ENCODE measurements at regions not wholly inside any gene's neighbourhood (a gene's known extent, or its start where the extent isn't known, plus 50 kb on each side); places are given as distances from the start of the nearest gene placed in this dataset.
A peak's percentile ranks its signal among the peaks of the same experiment; 100 is the strongest.

- Histone ChIP-seq H3K4me1 (ENCODE audit: control insufficient read depth in 5 of 5, insufficient read depth in 5 of 5, low read length in 5 of 5) (no peaks in the 10 kb centered on the region), H3K9me3 (ENCODE audit: control insufficient read depth in 4 of 4, insufficient read depth in 3 of 4, low read length in 3 of 4) (peaks cover 0 to 9% (median 4%) of the 10 kb centered on the region in 4 donors), H3K36me3 (ENCODE audit: control insufficient read depth in 4 of 4, insufficient read depth in 4 of 4, low read length in 4 of 4) (no peaks in the 10 kb centered on the region), H3K4me3 (no peak overlapping the region), H3K9ac (ENCODE audit: insufficient read depth in 1 of 2, low read length in 2 of 2) (no peak overlapping the region), H3K27ac (ENCODE audit: low read depth in 1 of 2, low read length in 1 of 2) (no peak overlapping the region), H3K27me3 (ENCODE audit: control insufficient read depth in 3 of 3, insufficient read depth in 3 of 3, low read length in 2 of 3) (no peaks in the 10 kb centered on the region)
- no peak for DNase-seq
- TF ChIP-seq CTCF (IDR thresholded peaks at IDR 0.05; ENCODE audit: control extremely low read depth, extremely low read depth) = no peak
- WGBS, 2 donors = 98 to 100% methylated on average over 1 of the region's 1 CpG
- ATAC-seq (ENCODE audit: insufficient read depth, low FRiP score) = no peak
These were observed 673.0 kb downstream of the AACS start for GRCh38 chr12:125738211-125738610.

- TF ChIP-seq CTCF (IDR thresholded peaks at IDR 0.05; ENCODE audit: control extremely low read depth, extremely low read depth) = no peak
- 81 to 85% methylated on average over 8 of the region's 8 CpGs for WGBS, 2 donors
- no peaks in the 10 kb centered on the region for H3K4me1 ChIP-seq (ENCODE audit: control insufficient read depth in 5 of 5, insufficient read depth in 5 of 5, low read length in 5 of 5)
- no peak overlapping the region for H3K4me3 ChIP-seq
- H3K36me3 ChIP-seq (ENCODE audit: control insufficient read depth in 4 of 4, insufficient read depth in 4 of 4, low read length in 4 of 4) = no peaks in the 10 kb centered on the region
- H3K9me3 ChIP-seq (ENCODE audit: control insufficient read depth in 4 of 4, insufficient read depth in 3 of 4, low read length in 3 of 4) = peaks cover 0 to 7% (median 2%) of the 10 kb centered on the region in 4 donors
- no peak for DNase-seq
- no peak for ATAC-seq (ENCODE audit: insufficient read depth, low FRiP score)
- H3K9ac ChIP-seq (ENCODE audit: insufficient read depth in 1 of 2, low read length in 2 of 2) = no peak overlapping the region
- no peak overlapping the region for H3K27ac ChIP-seq (ENCODE audit: low read depth in 1 of 2, low read length in 1 of 2)
- no peaks in the 10 kb centered on the region for H3K27me3 ChIP-seq (ENCODE audit: control insufficient read depth in 3 of 3, insufficient read depth in 3 of 3, low read length in 2 of 3)
These were observed 677.2 kb downstream of the AACS start for GRCh38 chr12:125742413-125742812.

- 90 to 94% methylated on average over 4 of the region's 4 CpGs for WGBS, 2 donors
- DNase-seq = no peak
- H3K4me3 ChIP-seq = no peak overlapping the region
- H3K9ac ChIP-seq (ENCODE audit: insufficient read depth in 1 of 2, low read length in 2 of 2) = no peak overlapping the region
- ATAC-seq (ENCODE audit: insufficient read depth, low FRiP score) = no peak
- H3K36me3 ChIP-seq (ENCODE audit: control insufficient read depth in 4 of 4, insufficient read depth in 4 of 4, low read length in 4 of 4) = no peaks in the 10 kb centered on the region
- H3K9me3 ChIP-seq (ENCODE audit: control insufficient read depth in 4 of 4, insufficient read depth in 3 of 4, low read length in 3 of 4) = peaks cover 0 to 3% (median 2%) of the 10 kb centered on the region in 4 donors
- H3K4me1 ChIP-seq (ENCODE audit: control insufficient read depth in 5 of 5, insufficient read depth in 5 of 5, low read length in 5 of 5) = no peaks in the 10 kb centered on the region
- H3K27ac ChIP-seq (ENCODE audit: low read depth in 1 of 2, low read length in 1 of 2) = no peak overlapping the region
- TF ChIP-seq CTCF (IDR thresholded peaks at IDR 0.05; ENCODE audit: control extremely low read depth, extremely low read depth) = no peak
- H3K27me3 ChIP-seq (ENCODE audit: control insufficient read depth in 3 of 3, insufficient read depth in 3 of 3, low read length in 2 of 3) = no peaks in the 10 kb centered on the region
These were observed 679.0 kb downstream of the AACS start for GRCh38 chr12:125744201-125744600.

GRCh38 chr12:125755512-125755911 lies 690.3 kb downstream of the AACS start:
- 40 to 94% methylated on average over 1 to 2 of the region's 2 CpGs for WGBS, 2 donors
- Histone ChIP-seq H3K27ac (ENCODE audit: low read depth in 1 of 2, low read length in 1 of 2) (no peak overlapping the region), H3K27me3 (ENCODE audit: control insufficient read depth in 3 of 3, insufficient read depth in 3 of 3, low read length in 2 of 3) (no peaks in the 10 kb centered on the region), H3K9ac (ENCODE audit: insufficient read depth in 1 of 2, low read length in 2 of 2) (no peak overlapping the region), H3K4me3 (no peak overlapping the region), H3K4me1 (ENCODE audit: control insufficient read depth in 5 of 5, insufficient read depth in 5 of 5, low read length in 5 of 5) (no peaks in the 10 kb centered on the region), H3K36me3 (ENCODE audit: control insufficient read depth in 4 of 4, insufficient read depth in 4 of 4, low read length in 4 of 4) (no peaks in the 10 kb centered on the region), H3K9me3 (ENCODE audit: control insufficient read depth in 4 of 4, insufficient read depth in 3 of 4, low read length in 3 of 4) (peaks cover 0 to 2% (median 0%) of the 10 kb centered on the region in 4 donors)
- TF ChIP-seq CTCF (IDR thresholded peaks at IDR 0.05; ENCODE audit: control extremely low read depth, extremely low read depth) = no peak
- DNase-seq = peak in 1 of 3 donors; percentile 1
- ATAC-seq (ENCODE audit: insufficient read depth, low FRiP score) = no peak
